ENCODE measurements at regions not wholly inside any gene's neighbourhood (a gene's known extent, or its start where the extent isn't known, plus 50 kb on each side); places are given as distances from the start of the nearest gene placed in this dataset.

DNA sequence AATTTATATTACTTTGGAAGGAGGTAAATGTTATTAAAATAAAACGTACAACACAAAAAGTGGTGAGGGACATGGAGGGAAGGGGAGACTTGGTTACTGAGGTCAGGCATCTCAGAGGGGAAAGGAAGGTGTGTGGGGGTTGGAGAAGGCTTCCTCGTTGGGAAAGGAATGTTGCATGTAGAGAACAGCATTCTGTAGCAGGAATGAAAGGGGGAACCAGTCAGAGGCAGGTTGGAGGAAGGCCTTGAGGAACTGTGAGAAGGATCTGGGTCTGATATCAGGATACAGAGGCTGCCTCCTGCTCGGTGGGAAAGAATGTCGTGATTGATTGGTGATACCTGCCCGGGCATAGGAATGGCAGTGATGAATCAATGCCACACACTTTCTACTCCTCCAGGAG is 103.3 kb upstream of the ZFHX3 start:
- H3K9me3 Mint-ChIP-seq (ENCODE audit: low read depth) = no peaks in the 10 kb centered on the region
- H3K36me3 Mint-ChIP-seq (ENCODE audit: insufficient read depth) = no peaks in the 10 kb centered on the region
- H3K4me3 Mint-ChIP-seq (ENCODE audit: low read depth) = no peak overlapping the region
- H3K27me3 Mint-ChIP-seq = no peaks in the 10 kb centered on the region
- no peak for TF ChIP-seq CTCF (IDR thresholded peaks at IDR 0.05; ENCODE audit: unreplicated experiment)
- DNase-seq (ENCODE audit: low spot score, unreplicated experiment) = no peak
- H3K4me1 Mint-ChIP-seq (ENCODE audit: low read depth) = peaks cover 17% of the 10 kb centered on the region
- no peak overlapping the region for H3K27ac Mint-ChIP-seq

- Mint-ChIP-seq H3K9me3 (ENCODE audit: low read depth) (no peaks in the 10 kb centered on the region), H3K4me1 (ENCODE audit: low read depth) (peaks cover 20% of the 10 kb centered on the region), H3K27me3 (no peaks in the 10 kb centered on the region), H3K4me3 (ENCODE audit: low read depth) (no peak overlapping the region), H3K36me3 (ENCODE audit: insufficient read depth) (no peaks in the 10 kb centered on the region), H3K27ac (no peak overlapping the region)
- no peak for DNase-seq (ENCODE audit: low spot score, unreplicated experiment)
- TF ChIP-seq CTCF (IDR thresholded peaks at IDR 0.05; ENCODE audit: unreplicated experiment) = no peak
Observed at GRCh38 chr16:73150786-73151185, 102.9 kb upstream of the ZFHX3 start.

DNA sequence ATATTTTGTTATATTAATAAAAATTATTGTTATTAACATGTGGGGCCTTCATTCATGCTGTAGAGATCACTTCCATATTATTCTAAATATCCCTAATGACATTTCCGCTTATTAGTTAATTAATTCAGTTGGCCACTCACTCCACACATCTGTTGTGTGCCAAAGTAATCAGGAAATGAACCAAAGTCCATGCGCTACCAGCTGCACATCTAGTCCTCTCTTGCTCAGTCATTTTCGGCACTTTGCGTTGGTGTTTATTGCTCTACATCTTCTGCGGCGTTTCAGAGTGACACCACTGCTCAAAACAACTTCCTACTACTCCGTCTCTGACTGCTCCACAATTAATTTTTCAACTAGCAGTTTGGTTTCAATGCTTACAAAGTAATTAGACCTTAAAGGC is 101.4 kb upstream of the ZFHX3 start:
- Mint-ChIP-seq H3K4me3 (ENCODE audit: low read depth) (no peak overlapping the region), H3K36me3 (ENCODE audit: insufficient read depth) (no peaks in the 10 kb centered on the region), H3K27me3 (no peaks in the 10 kb centered on the region), H3K27ac (no peak overlapping the region), H3K9me3 (ENCODE audit: low read depth) (no peaks in the 10 kb centered on the region), H3K4me1 (ENCODE audit: low read depth) (peaks cover 31% of the 10 kb centered on the region)
- no peak for DNase-seq (ENCODE audit: low spot score, unreplicated experiment)
- TF ChIP-seq CTCF (IDR thresholded peaks at IDR 0.05; ENCODE audit: unreplicated experiment) = no peak

GRCh38 chr16:73147958-73148357 is 100.0 kb upstream of the ZFHX3 start:
- H3K27me3 Mint-ChIP-seq = no peaks in the 10 kb centered on the region

DNA sequence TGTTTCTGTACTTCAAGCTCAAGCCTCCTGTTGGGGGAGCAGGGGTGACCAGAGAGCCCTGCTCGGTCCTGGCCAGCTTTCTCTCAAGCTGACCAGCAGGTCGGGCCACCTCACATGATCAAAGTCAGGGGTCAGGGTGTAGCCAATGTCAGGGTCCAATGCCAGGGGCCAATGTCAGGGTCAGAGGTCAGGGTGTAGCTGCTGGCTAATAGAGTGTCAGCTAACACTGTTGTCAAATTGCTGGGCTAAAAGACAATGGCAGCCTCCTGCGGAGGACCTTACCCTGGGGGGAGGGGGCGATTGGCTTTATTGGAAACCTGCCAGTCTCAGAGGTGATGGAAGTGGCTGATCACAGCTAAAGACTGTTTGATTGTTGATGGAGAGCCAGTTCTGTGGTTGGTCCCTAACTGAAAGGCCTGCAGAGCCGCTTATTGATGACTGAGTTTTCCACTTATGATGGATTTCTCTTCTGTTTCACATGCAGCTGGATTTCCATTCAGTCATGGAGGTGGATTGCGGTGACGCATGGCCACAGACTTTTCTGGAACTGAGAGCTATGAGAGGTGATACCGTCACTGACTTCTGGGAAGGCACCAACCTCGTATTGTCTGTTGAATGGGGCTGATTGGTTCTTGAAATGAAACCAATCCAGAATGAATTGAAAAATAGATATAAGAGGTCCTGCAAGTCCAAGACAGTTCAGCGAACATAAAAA is 97.4 kb upstream of the ZFHX3 start:
- H3K9me3 Mint-ChIP-seq (ENCODE audit: low read depth) = no peaks in the 10 kb centered on the region
- H3K36me3 Mint-ChIP-seq (ENCODE audit: insufficient read depth) = no peaks in the 10 kb centered on the region
- H3K4me3 Mint-ChIP-seq (ENCODE audit: low read depth) = no peak overlapping the region
- H3K27me3 Mint-ChIP-seq = no peaks in the 10 kb centered on the region
- peaks cover 35% of the 10 kb centered on the region for H3K4me1 Mint-ChIP-seq (ENCODE audit: low read depth)
- DNase-seq (ENCODE audit: low spot score, unreplicated experiment) = no peak
- no peak for TF ChIP-seq CTCF (IDR thresholded peaks at IDR 0.05; ENCODE audit: unreplicated experiment)
- H3K27ac Mint-ChIP-seq = no peak overlapping the region

More at GRCh38 chr16:73147958-73148357, 100.0 kb upstream of the ZFHX3 start:
- Mint-ChIP-seq H3K4me1 (ENCODE audit: low read depth) (peaks cover 45% of the 10 kb centered on the region), H3K9me3 (ENCODE audit: low read depth) (no peaks in the 10 kb centered on the region), H3K36me3 (ENCODE audit: insufficient read depth) (no peaks in the 10 kb centered on the region), H3K4me3 (ENCODE audit: low read depth) (no peak overlapping the region), H3K27ac (no peak overlapping the region)
- no peak for DNase-seq (ENCODE audit: low spot score, unreplicated experiment)
- TF ChIP-seq CTCF (IDR thresholded peaks at IDR 0.05; ENCODE audit: unreplicated experiment) = no peak
